Activated CD4-positive, alpha-beta T cell treated with anti-CD3 and anti-CD28 coated beads for 48 hours (primary cell): ENCODE measurements at regions not wholly inside any gene's neighbourhood (a gene's known extent, or its start where the extent isn't known, plus 50 kb on each side); places are given as distances from the start of the nearest gene placed in this dataset.

Experiments
- DNase-seq: peaks from one replicate; pipeline ENCODE4 v3.0.0-alpha.2; 2020

- no peak for DNase-seq
Measured at GRCh38 chr5:126365446-126366198, 57.6 kb upstream of the GRAMD2B start.

GRCh38 chr5:126366199-126366560 is 57.0 kb upstream of the GRAMD2B start:
- DNase-seq, result no peak

- DNase-seq, result no peak
Measured at GRCh38 chr5:126368239-126368812, 54.9 kb upstream of the GRAMD2B start.

- DNase-seq, result no peak
Measured at GRCh38 chr5:126369083-126369482, 54.1 kb upstream of the GRAMD2B start.

- no peak for DNase-seq
Measured at GRCh38 chr5:126369995-126370731, 53.0 kb upstream of the GRAMD2B start.

- no peak for DNase-seq
Measured at GRCh38 chr5:126370796-126371718, 52.2 kb upstream of the GRAMD2B start.

- DNase-seq, result no peak
Measured at GRCh38 chr5:126373375-126374108, 49.7 kb upstream of the GRAMD2B start.
